Lower leg skin (tissue), 3 donors: ENCODE measurements at regions not wholly inside any gene's neighbourhood (a gene's known extent, or its start where the extent isn't known, plus 50 kb on each side); places are given as distances from the start of the nearest gene placed in this dataset.

Source experiments
- CTCF ChIP-seq, 3 donors: fragments of 450-650 bp; IDR thresholded peaks; one replicate each; pipeline ENCODE4 v1.5.1; 2016; ENCODE audit warnings: antibody characterized with exemption in 3 of 3, mild to moderate bottlenecking in 3 of 3, moderate library complexity in 2 of 3
- POLR2A ChIP-seq, 2 donors: fragments of 450-650 bp; IDR thresholded peaks; one replicate each; pipeline ENCODE4 v1.6.1; 2016 to 2017; ENCODE audit warnings: antibody characterized with exemption in 2 of 2, mild to moderate bottlenecking in 1 of 2, moderate library complexity in 1 of 2

GRCh38 chr6:43963203-43963602 lies 164.0 kb downstream of the MRPL14 start:
- no peak for TF ChIP-seq CTCF (IDR thresholded peaks at IDR 0.05)
- no peak for TF ChIP-seq POLR2A (IDR thresholded peaks at IDR 0.05)
